NCI-H146 treated with DMSO at 0.1 percent for 48 hours (cell line): ENCODE measurements at regions not wholly inside any gene's neighbourhood (a gene's known extent, or its start where the extent isn't known, plus 50 kb on each side); places are given as distances from the start of the nearest gene placed in this dataset.
"Not testable (repeated sequence)": the region's sequence is repeated elsewhere in the genome, so short reads cannot be mapped to it uniquely, and the experiment has no call there.

ENCODE experiments used
- DNase-seq: peaks from one replicate; lab custom pipeline; 2025; ENCODE audit not compliant: unreplicated experiment; lab: John Stamatoyannopoulos, UW

DNA sequence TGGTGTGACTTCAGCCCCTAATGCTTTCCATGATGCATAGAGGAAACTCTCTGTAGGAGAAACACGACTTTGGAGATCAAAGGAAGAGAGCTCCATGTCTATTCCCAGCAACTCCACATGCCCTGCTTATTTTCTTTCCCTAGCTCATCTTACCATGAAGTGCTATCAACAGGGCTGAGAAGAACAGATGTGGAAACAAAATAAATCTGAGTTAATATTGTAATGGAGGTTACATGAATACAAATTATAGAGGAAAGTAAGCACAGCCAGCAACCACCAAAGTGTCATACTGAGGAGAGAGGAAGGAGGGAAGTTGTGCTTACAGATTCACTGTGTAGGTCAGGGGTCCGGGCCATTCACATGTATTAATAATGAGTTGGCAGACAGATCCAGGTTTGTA lies 157.5 kb downstream of the RFPL4B start:
- no peak for DNase-seq

GRCh38 chr6:112511441-112511840 lies 164.3 kb downstream of the RFPL4B start:
- no peak for DNase-seq

DNA sequence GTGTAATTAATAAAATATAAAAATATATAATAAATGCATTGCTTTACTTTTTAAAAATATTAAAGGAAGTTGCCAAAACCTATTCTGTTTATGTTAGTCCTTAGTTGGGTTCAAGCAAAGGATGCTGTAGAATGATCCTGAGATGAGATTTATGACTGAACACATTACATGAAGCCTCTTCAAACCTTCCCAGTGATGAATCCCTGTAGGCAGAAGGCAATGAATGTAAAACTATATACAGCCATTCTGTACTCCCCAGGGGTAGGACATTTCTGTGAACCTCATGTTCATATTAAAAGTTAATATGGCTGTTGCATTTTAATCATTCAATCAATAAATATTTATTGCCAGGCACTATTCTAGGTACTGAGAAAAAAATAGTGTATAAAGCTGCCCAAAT lies 166.0 kb downstream of the RFPL4B start:
- DNase-seq: no peak

GRCh38 chr6:112522587-112522986 lies 175.5 kb downstream of the RFPL4B start:
- no peak for DNase-seq

DNA sequence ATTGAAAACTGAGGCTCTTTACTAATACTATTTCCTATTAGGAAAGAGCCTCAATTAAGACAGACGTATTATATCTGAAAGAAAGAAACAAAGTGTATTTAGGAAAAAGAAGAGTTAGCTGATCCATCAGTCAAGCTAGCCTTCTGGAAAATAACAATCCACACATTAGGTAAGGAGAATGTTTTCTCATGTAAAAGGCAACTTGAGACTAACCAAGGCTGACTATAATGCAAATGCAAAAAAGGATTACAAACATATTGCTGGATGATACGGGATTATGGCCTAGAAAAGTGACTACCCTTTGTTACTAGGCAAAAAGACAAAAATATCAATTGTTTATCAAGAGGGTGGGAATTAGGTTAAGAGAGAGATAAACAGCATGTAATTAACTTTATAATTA lies 176.9 kb downstream of the RFPL4B start:
- DNase-seq: no peak

DNA sequence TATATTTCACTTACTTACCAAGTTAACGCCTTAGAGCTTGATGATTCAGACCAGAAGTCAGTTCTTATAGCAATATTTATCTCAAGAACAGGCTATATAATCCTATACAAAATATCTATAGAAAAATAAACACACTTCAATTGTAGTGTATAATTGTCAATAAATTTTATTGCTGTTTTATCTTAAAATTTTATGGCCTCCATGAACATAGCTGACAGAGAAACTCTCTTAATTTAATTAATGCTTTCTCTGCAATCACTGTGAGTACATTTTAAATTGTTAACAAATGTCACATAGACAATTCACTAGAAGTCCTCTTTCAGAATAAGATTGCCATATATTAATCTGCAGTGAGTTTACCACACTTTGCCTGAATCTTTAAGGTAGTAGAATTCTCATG lies 178.6 kb downstream of the RFPL4B start:
- no peak for DNase-seq

DNA sequence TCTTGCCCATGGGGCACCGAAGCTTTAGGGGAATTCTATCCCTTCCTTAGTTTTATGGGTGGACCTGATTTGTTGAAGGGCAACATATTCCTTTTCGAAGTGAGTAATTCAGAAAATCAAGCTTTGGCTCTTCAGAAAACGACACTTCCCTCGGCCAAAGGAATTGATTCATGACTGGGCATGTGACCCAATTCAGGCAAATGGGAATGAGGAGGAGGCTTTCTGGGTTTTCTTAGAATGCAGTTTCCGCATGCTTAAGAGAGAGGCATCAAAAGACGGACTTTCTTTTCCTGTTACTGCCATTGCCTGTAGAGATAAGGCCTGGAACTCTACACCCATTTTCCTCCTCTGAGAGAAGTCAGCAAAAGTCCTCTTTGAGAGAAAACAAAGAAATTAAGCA lies 179.5 kb downstream of the RFPL4B start:
- DNase-seq: no peak

GRCh38 chr6:112528306-112528705 lies 181.2 kb downstream of the RFPL4B start:
- not testable (repeated sequence) for DNase-seq

DNA sequence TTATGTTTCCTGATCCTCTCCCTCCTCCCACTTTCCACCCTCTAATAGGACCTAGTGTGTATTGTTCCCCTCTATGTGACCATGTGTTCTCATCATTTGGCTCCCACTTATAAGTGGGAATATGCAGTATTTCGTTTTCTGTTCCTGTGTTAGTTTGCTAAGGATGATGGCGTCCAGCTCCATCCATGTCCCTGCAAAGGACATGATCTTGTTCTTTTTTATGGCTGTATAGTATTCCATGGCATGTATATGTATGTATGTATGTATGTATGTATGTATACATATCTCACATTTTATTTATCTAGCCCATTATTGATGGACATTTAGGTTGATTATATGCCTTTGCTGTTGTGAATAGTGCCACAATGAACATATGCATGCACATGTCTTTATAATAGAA lies 188.7 kb downstream of the RFPL4B start:
- no peak for DNase-seq

- DNase-seq: no peak
These were observed 192.2 kb downstream of the RFPL4B start for GRCh38 chr6:112539355-112539754.

DNA sequence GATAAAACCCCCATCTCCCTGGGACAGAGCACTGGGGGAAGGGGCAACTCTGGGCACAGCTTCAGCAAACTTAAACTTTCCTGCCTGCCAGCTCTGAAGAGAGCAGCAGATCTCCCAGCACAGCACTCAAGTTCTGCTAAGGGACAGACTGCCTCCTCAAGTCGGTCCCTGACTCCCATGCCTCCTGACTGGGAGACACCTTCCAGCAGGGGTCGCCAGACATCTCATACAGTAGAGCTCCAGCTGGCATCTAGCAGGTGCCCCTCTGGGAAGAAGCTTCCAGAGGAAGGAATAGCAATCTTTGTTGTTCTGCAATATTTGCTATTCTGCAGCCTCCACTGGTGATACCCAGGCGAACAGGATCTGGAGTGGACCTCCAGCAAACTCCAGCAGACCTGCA lies 194.7 kb downstream of the RFPL4B start:
- not testable (repeated sequence) for DNase-seq

DNA sequence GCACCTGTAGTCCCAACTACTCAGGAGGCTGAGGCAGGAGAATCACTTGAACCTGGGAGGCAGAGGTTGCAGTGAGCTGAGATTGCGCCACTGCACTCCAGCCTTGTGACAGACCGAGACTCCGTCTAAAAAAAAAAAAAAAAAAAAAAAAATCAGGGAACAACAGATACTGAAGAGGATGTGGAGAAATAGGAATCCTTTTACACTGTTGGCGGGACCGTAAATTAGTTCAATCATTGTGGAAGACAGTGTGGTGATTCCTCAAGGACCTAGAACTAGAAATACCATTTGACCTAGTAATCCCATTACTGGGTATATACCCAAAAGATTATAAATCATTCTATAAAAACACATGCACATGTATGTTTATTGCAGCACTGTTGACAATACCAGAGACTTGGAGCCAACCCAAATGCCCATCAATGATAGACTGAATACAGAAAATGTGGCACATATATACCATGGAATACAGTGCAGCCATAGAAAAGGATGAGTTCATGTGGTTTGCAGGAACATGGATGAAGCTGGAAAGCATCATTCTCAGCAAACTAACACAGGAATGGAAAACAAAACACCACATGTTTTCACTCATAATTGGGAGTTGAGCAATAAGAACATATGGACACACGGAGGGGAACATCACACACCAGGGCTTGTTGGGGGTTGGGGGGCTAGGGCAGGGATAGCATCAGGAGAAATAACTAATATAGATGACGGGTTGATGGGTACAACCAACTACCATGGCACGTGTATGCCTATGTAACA lies 200.4 kb downstream of the RFPL4B start:
- not testable (repeated sequence) for DNase-seq

GRCh38 chr6:112549749-112550148 lies 202.6 kb downstream of the RFPL4B start:
- no peak for DNase-seq

GRCh38 chr6:112557435-112557834 lies 210.3 kb downstream of the RFPL4B start:
- no peak for DNase-seq

GRCh38 chr6:112557961-112558360 lies 210.8 kb downstream of the RFPL4B start:
- no peak for DNase-seq

DNA sequence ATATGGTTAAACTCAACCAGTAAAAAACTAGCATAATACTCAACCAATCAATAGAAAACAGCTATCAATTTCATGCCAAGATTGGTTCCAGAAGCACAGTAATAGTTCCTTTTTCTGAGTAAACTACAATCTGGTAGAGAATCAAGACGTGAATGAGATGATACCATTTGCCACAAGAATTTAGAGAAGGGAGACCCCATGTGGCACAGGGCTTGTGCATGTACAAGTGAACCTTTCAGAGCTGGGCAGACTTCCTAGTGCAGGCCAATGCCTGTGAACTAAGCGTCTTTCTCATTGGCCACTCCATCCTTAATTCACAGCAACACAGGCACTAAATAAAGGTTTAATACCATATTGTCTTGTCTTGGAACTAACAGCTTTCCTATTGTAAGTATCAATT lies 213.5 kb downstream of the RFPL4B start:
- no peak for DNase-seq

DNA sequence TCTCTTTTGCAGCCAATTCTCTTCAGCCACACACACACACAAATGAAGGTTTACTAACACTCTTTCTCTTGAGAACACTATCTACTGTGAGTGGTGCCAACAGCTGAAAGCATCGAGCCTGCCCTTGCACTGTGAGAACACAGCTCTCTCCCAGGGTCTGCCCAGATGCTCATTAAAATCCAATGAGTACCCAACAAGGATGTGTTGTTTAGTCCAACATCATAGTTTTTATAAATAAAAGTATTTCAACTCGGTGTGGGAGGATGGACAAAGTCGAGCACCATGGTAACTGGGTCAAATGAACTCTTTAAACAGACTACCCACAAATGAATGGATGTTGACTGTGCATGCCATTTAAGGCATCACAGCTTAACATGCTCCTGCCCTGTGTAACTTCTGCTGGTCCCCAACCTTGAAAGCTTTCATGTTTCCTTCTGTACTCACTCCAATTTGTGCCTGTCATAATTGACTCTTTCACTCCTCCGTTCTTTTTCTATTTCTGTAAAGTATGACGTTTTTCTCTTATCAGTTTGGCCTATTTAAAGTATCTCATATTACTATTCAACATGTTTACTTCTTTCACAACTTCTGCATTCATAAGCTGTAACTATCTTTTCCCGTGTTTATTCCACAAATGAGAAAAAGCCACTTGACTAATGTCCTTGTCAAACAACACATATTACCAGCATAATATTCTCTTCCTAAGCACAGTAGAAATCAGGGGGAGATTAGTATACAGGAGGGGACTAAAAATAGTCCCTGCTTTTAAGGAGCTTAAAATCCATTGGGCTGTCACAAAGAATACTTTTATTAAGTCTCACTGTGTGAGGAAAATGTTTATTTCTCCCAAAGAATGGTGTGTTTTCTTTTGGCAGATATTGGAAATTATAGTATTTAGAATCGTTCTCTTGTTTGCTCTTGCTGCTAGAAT lies 215.4 kb downstream of the RFPL4B start:
- DNase-seq: no peak

- DNase-seq: no peak
These were observed 216.2 kb downstream of the RFPL4B start for GRCh38 chr6:112563368-112563767.

- no peak for DNase-seq
These were observed 220.9 kb downstream of the RFPL4B start for GRCh38 chr6:112568066-112568465.

DNA sequence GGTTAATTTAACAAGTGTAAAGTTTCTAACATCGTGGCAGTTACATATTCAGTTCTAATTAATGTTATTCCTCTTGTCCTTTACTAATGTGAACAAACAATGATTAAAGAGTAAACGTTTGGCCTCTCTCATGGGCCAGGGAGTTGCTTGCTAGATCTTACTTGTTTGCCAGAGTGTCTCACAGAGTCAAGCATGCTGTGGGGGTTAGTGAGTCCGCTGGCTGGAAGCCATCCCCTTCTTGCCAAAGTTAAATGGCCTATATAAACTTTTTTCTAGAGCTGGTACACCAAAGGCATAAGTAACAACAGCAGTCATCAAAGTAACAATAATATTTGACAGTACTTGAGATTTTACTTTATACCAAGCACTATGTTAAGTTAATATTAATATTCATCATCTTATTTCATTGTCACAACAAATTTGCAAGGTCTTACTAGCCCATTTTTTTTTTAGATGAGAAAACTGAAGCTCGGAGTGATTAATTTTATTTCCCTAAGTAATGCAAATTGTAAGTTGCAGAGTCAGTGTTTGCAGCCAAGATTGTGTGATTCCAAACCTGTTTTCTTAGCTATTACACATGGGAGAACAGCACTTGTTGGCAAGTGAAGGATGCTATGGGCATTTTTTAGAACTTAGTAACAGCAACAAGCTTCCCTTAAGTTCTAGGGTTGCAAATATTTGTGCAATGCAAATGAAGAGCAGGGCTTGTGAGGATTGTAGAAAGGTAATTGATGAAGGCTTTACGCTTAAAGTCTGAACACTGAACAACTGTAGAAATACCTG lies 224.5 kb downstream of the RFPL4B start:
- no peak for DNase-seq

DNA sequence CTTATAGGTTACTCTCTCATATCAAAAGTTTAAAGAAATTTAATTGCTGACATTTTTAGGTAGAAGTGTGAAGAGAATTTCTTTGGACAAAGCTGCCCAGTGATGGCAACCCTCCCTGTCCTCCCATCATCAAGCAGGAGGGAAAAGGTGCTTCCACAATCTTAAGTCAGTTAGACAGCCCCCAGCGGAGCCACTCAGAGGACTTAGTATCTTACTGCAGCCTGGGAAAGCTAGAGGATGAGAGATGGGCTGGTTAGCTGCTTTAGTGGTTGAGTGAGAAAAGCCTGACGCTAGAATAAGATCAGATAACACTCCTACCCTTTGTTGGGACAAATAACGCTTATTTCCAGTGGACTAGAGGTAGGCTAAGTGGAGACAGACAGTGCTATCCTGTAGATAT lies 227.1 kb downstream of the RFPL4B start:
- DNase-seq: no peak
